IMR-90 (cell line): ENCODE measurements at regions not wholly inside any gene's neighbourhood (a gene's known extent, or its start where the extent isn't known, plus 50 kb on each side); places are given as distances from the start of the nearest gene placed in this dataset.

Experiments
- BHLHE40 ChIP-seq: fragments of 150-350 bp; IDR thresholded peaks from 2 replicates; pipeline ENCODE4 v1.6.1; 2016; ENCODE audit warnings: mild to moderate bottlenecking, low read depth, low read length
- CEBPB ChIP-seq: IDR thresholded peaks from 2 replicates; pipeline ENCODE4 v1.6.1; 2012; ENCODE audit warnings: low read depth, low read length, improper control_type of control experiment
- CTCF ChIP-seq: conservative IDR thresholded peaks from 2 replicates; pipeline ENCODE4 v1.5.1; 2012; ENCODE audit warnings: mild to moderate bottlenecking, low read depth, low read length, improper control_type of control experiment
- FOS ChIP-seq: fragments of 150-350 bp; IDR thresholded peaks from 2 replicates; pipeline ENCODE4 v1.6.1; 2016; ENCODE audit warnings: low read depth, low read length
- MAFK ChIP-seq: IDR thresholded peaks from 2 replicates; pipeline ENCODE4 v1.6.1; 2012; ENCODE audit warnings: low read depth, low read length, improper control_type of control experiment
- MAZ ChIP-seq: IDR thresholded peaks from 2 replicates; pipeline ENCODE4 v1.6.1; 2012; ENCODE audit warnings: low read depth, mild to moderate bottlenecking, low read length, improper control_type of control experiment, moderate library complexity, borderline replicate concordance
- MXI1 ChIP-seq: IDR thresholded peaks from 2 replicates; pipeline ENCODE4 v1.6.1; 2012; ENCODE audit warnings: low read depth, mild to moderate bottlenecking, low read length, moderate library complexity, borderline replicate concordance
- POLR2A ChIP-seq: IDR thresholded peaks from 2 replicates; pipeline ENCODE4 v1.6.1; 2012; ENCODE audit warnings: mild to moderate bottlenecking, low read depth, low read length
- RAD21 ChIP-seq: IDR thresholded peaks from 2 replicates; pipeline ENCODE4 v1.6.1; 2012; ENCODE audit warnings: low read length, improper control_type of control experiment
- RCOR1 ChIP-seq: IDR thresholded peaks from 2 replicates; pipeline ENCODE4 v1.6.1; 2012; ENCODE audit warnings: mild to moderate bottlenecking, low read length, improper control_type of control experiment; ENCODE audit not compliant: insufficient replicate concordance
- RFX5 ChIP-seq: IDR thresholded peaks from 2 replicates; pipeline ENCODE4 v1.8.0; 2012; ENCODE audit warnings: low read depth, mild to moderate bottlenecking, low read length, moderate library complexity
- SMC3 ChIP-seq: fragments of 150-350 bp; IDR thresholded peaks from 2 replicates; pipeline ENCODE4 v1.6.1; 2016; ENCODE audit warnings: low read depth, mild to moderate bottlenecking, antibody characterized with exemption, low read length, moderate library complexity
- USF2 ChIP-seq: fragments of 150-350 bp; IDR thresholded peaks from 2 replicates; pipeline ENCODE4 v1.6.1; 2017; ENCODE audit warnings: mild to moderate bottlenecking, antibody characterized with exemption, low read length, low read depth

- no peak for TF ChIP-seq CTCF
- no peak for TF ChIP-seq POLR2A
- TF ChIP-seq USF2 = no peak
- no peak for TF ChIP-seq CEBPB
- TF ChIP-seq RAD21 = no peak
- no peak for TF ChIP-seq MAFK
- no peak for TF ChIP-seq SMC3
- TF ChIP-seq RFX5 = no peak
- no peak for TF ChIP-seq MAZ
- TF ChIP-seq RCOR1 = no peak
- no peak for TF ChIP-seq BHLHE40
- no peak for TF ChIP-seq FOS
- no peak for TF ChIP-seq MXI1
Measured at GRCh38 chr15:31470756-31471155, 144.1 kb downstream of the KLF13 start.
